ENCODE measurements at regions not wholly inside any gene's neighbourhood (a gene's known extent, or its start where the extent isn't known, plus 50 kb on each side); places are given as distances from the start of the nearest gene placed in this dataset.

DNA sequence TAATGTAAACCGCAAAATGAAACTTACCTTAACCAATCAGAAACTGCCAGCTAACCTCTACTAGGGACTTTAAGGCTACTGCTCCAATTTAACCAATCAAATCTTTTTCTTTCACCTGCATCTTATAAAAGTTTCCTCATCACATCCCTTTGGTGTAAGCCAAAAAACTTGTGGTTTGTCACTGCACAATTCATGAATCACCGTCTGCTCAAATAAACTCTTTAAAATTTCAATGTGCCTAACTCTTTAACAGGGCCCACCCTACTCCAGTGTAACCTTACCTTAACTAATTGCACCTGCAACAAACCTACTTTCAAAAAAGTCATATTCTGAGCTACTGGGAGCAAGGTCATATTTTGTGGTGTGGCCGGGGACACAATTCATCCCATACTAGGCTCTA lies 172.2 kb upstream of the GRAMD2B start:
- H3K27me3 Mint-ChIP-seq (ENCODE audit: insufficient read depth, unreplicated experiment), result no peaks in the 10 kb centered on the region
- intact Hi-C loops (cut with micrococcal nuclease; ENCODE audit: unreplicated experiment), result no loop called here
- DNase-seq, result no peak
- BruUV-seq (replicated peaks), result no TSS peak
- H3K4me3 Mint-ChIP-seq (ENCODE audit: unreplicated experiment), result no peak overlapping the region
- Histone ChIP-seq H3K36me3 (ENCODE audit: control insufficient read depth, insufficient read depth, low read length) (no peaks in the 10 kb centered on the region), H3K4me1 (no peaks in the 10 kb centered on the region), H3K4me3 (ENCODE audit: low read depth, low read length) (no peak overlapping the region), H3K27me3 (replicated peaks; ENCODE audit: control insufficient read depth, insufficient read depth, low read length) (no peaks in the 10 kb centered on the region), H3K9me3 (no peaks in the 10 kb centered on the region)
- no peaks in the 10 kb centered on the region for H3K36me3 Mint-ChIP-seq (ENCODE audit: insufficient read depth, unreplicated experiment)
- POLR2A ChIA-PET, result no interaction called here
- CTCF ChIA-PET, result no interaction called here
- no peaks in the 10 kb centered on the region for H3K9me3 Mint-ChIP-seq (ENCODE audit: unreplicated experiment)
- no peaks in the 10 kb centered on the region for H3K4me1 Mint-ChIP-seq (ENCODE audit: low read depth, unreplicated experiment)
- TF ChIP-seq, protein P1, sequence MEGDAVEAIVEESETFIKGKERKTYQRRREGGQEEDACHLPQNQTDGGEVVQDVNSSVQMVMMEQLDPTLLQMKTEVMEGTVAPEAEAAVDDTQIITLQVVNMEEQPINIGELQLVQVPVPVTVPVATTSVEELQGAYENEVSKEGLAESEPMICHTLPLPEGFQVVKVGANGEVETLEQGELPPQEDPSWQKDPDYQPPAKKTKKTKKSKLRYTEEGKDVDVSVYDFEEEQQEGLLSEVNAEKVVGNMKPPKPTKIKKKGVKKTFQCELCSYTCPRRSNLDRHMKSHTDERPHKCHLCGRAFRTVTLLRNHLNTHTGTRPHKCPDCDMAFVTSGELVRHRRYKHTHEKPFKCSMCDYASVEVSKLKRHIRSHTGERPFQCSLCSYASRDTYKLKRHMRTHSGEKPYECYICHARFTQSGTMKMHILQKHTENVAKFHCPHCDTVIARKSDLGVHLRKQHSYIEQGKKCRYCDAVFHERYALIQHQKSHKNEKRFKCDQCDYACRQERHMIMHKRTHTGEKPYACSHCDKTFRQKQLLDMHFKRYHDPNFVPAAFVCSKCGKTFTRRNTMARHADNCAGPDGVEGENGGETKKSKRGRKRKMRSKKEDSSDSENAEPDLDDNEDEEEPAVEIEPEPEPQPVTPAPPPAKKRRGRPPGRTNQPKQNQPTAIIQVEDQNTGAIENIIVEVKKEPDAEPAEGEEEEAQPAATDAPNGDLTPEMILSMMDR (IDR thresholded peaks at IDR 0.05; ENCODE audit: insufficient read depth in 1 of 2, low read depth in 1 of 2, low read length in 1 of 2, severe bottlenecking in 1 of 2, unreplicated experiment in 1 of 2), result no peak
- H3K27ac Mint-ChIP-seq (ENCODE audit: unreplicated experiment), result no peak overlapping the region

- Mint-ChIP-seq H3K27me3 (ENCODE audit: insufficient read depth, unreplicated experiment) (no peaks in the 10 kb centered on the region), H3K27ac (ENCODE audit: unreplicated experiment) (no peak overlapping the region), H3K4me3 (ENCODE audit: unreplicated experiment) (no peak overlapping the region), H3K9me3 (ENCODE audit: unreplicated experiment) (peaks cover 6% of the 10 kb centered on the region), H3K4me1 (ENCODE audit: low read depth, unreplicated experiment) (no peaks in the 10 kb centered on the region), H3K36me3 (ENCODE audit: insufficient read depth, unreplicated experiment) (no peaks in the 10 kb centered on the region)
- Histone ChIP-seq H3K9me3 (no peaks in the 10 kb centered on the region), H3K36me3 (ENCODE audit: control insufficient read depth, insufficient read depth, low read length) (no peaks in the 10 kb centered on the region), H3K27me3 (replicated peaks; ENCODE audit: control insufficient read depth, insufficient read depth, low read length) (no peaks in the 10 kb centered on the region), H3K4me3 (ENCODE audit: low read depth, low read length) (no peak overlapping the region), H3K4me1 (no peaks in the 10 kb centered on the region)
- BruUV-seq (replicated peaks), result no TSS peak
- ChIA-PET POLR2A (no interaction called here), CTCF (no interaction called here)
- TF ChIP-seq, protein P1 (IDR thresholded peaks at IDR 0.05; ENCODE audit: insufficient read depth in 1 of 2, low read depth in 1 of 2, low read length in 1 of 2, severe bottlenecking in 1 of 2, unreplicated experiment in 1 of 2), result no peak
- intact Hi-C loops (cut with micrococcal nuclease; ENCODE audit: unreplicated experiment), result no loop called here
- DNase-seq, result no peak
These were observed 169.8 kb upstream of the GRAMD2B start for GRCh38 chr5:126253406-126253805.

GRCh38 chr5:126263591-126264184 lies 159.5 kb upstream of the GRAMD2B start:
- Mint-ChIP-seq H3K36me3 (ENCODE audit: insufficient read depth, unreplicated experiment) (no peaks in the 10 kb centered on the region), H3K9me3 (ENCODE audit: unreplicated experiment) (no peaks in the 10 kb centered on the region), H3K4me3 (ENCODE audit: unreplicated experiment) (no peak overlapping the region), H3K4me1 (ENCODE audit: low read depth, unreplicated experiment) (no peaks in the 10 kb centered on the region), H3K27me3 (ENCODE audit: insufficient read depth, unreplicated experiment) (peaks cover 3% of the 10 kb centered on the region), H3K27ac (ENCODE audit: unreplicated experiment) (no peak overlapping the region)
- Histone ChIP-seq H3K9me3 (peaks cover 6% of the 10 kb centered on the region; the same call in 1 of the 2 replicates), H3K27me3 (replicated peaks; ENCODE audit: control insufficient read depth, insufficient read depth, low read length) (no peaks in the 10 kb centered on the region), H3K4me3 (ENCODE audit: low read depth, low read length) (no peak overlapping the region), H3K4me1 (no peaks in the 10 kb centered on the region), H3K36me3 (ENCODE audit: control insufficient read depth, insufficient read depth, low read length) (no peaks in the 10 kb centered on the region)
- TF ChIP-seq, protein P1 (IDR thresholded peaks at IDR 0.05; ENCODE audit: insufficient read depth in 1 of 2, low read depth in 1 of 2, low read length in 1 of 2, severe bottlenecking in 1 of 2, unreplicated experiment in 1 of 2), result no peak
- no TSS peak for BruUV-seq (replicated peaks)
- ChIA-PET CTCF (no interaction called here), POLR2A (no interaction called here)
- intact Hi-C loops (cut with micrococcal nuclease; ENCODE audit: unreplicated experiment), result no loop called here
- DNase-seq, result no peak
